ENCODE measurements at regions not wholly inside any gene's neighbourhood (a gene's known extent, or its start where the extent isn't known, plus 50 kb on each side); places are given as distances from the start of the nearest gene placed in this dataset.
"Not testable (repeated sequence)": the region's sequence is repeated elsewhere in the genome, so short reads cannot be mapped to it uniquely, and the experiment has no call there.

GRCh38 chr14:106733771-106734170 lies 1207.4 kb downstream of the TMEM121 start:
- intact Hi-C loops (cut with DNase I), result no loop called here
- ATAC-seq (ENCODE audit: poor library complexity) (no peak), DNase-seq (no peak)

GRCh38 chr14:106737021-106737420 lies 1210.6 kb downstream of the TMEM121 start:
- DNase-seq (no peak), ATAC-seq (ENCODE audit: poor library complexity) (no peak)
- intact Hi-C loops (cut with DNase I), result no loop called here

- no peak for ATAC-seq (ENCODE audit: poor library complexity)
- DNase-seq, result no peak
- intact Hi-C loops (cut with DNase I), result no loop called here
These were observed 1211.7 kb downstream of the TMEM121 start for GRCh38 chr14:106738075-106738474.

- DNase-seq; intact Hi-C loops (cut with DNase I); ATAC-seq (ENCODE audit: poor library complexity): not testable (repeated sequence)
These were observed 1212.3 kb downstream of the TMEM121 start for GRCh38 chr14:106738598-106739258.

DNA sequence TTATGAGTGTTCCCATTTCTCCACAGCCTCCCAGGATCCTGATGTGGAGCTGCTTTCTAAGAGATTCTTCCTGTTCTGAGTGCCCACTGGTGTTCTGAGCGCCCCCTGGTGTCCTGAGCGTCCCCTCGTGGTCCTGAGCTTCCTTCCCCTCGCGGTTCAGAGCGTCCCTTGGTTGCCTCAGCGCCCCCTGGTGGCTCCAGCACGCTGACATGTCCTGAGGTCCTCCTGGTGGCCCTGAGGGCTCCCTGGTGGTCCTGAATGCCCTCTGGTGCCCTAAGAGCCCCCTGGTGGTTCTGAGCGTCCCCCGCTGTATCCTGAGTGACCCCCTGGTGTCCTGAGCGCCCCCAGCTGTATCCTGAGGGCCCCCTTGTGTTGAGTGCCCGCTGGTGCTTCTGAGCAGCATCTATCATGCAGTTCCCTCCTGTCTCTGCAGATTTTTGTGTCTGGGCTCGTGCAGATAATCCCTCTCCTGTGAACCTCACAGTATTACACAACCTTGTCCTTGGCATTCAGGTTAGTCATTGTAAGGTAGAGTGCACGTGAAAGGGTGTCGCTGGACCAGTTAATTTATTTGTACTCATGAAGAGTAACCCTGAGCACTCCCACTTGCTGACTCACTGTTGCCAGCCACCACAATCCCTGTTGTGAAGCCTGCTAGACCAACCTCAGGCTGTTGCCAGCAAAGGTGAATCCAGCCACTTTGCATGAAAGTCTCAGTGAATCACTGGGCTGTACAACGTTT lies 1214.9 kb downstream of the TMEM121 start:
- intact Hi-C loops (cut with DNase I); DNase-seq; ATAC-seq (ENCODE audit: poor library complexity): not testable (repeated sequence)

DNA sequence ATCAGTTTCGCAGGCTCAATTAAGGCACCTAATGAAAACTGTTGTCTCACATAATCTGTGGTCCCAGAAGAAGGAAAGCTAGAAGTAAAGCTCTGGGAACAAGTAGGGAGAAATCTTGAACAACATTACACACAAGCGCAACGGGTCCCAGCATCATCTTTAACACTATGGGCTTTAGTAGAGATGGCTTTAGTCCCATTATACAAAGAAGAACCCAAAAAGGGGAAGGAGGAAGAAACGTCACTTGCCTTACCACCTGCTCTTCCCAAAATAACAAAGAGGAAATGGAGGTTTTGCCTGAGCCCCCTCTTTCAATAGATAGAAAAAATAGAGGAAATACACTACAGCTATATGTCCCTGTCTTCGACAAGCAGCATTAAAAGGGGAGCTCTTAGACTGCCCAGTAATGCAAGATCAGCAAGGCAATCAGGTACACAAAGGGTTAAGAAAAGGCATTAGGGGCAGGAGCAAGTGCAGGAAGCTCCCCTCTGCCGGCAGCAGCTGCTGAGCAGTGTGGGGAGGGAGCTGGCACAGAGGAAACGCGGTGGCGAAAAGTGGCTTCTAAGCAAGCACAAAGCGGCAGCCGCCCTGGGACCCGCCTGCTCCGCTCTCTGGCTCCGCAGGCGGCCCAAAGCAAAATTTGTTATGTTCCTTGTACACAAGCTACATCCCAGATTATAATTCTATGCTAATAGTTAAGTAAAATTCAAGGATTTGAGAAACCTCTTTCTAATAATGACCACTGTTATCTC lies 1218.8 kb downstream of the TMEM121 start:
- intact Hi-C loops (cut with DNase I); ATAC-seq (ENCODE audit: poor library complexity); DNase-seq: not testable (repeated sequence)

DNA sequence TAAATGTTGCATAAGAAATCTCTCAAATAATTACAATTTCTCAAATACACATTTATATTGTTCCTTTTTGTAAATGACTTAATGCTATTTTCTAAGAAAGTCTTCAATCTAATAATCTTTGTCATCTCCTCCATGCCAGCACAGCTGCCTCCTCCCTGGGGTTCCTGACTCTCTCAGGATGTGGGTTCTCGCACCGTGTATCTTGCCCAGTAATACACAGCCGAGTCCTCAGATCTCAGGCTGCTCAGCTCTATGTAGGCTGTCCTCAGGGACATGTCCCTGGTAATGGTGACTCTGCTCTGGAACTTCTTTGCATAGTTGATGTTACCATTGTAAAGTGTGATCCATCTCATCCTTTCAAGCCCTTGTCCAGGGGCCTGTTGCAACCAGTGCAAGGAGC lies 1223.7 kb downstream of the TMEM121 start:
- intact Hi-C loops (cut with DNase I); ATAC-seq (ENCODE audit: poor library complexity); DNase-seq: not testable (repeated sequence)

DNA sequence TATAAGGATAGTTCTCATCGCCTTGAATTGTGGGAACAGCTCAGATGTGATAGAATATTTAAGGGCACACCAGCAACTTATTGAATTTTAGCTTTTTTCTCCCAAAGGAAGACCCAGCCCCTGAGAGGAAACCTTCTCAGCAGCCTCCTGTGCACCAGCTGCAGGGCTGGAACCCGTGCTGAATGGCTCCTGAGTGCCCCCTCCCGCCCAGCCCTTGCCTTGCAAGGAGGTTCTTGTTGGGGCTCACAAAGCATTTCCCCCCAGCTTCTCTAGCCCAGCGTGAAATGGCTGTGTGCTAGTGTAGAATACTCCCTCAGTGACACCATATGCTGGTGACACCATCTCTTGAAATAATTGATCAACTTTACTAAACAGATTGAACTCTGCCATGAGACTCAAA lies 1227.4 kb downstream of the TMEM121 start:
- ATAC-seq (ENCODE audit: poor library complexity); DNase-seq; intact Hi-C loops (cut with DNase I): not testable (repeated sequence)

DNA sequence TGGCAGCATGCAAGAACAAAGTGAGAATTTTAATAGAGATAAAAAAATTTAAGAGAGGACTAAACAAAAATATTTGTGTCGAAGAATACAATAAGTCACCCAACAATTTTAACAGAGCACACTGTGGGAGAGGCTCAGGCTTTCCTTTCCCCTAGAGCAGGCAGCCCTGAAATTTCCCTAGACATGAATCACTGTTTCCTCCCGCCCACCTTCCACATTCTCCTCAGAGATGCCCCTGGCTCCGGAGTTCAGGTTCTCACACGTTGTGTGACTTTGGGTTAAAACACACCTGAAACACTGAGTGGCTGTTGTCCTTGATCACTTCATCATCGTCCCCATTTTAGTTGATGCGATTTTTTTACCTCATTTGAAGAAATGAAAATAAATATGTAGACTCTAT lies 1231.1 kb downstream of the TMEM121 start:
- ATAC-seq (ENCODE audit: poor library complexity); intact Hi-C loops (cut with DNase I): not testable (repeated sequence)

GRCh38 chr14:106761886-106762816 lies 1235.8 kb downstream of the TMEM121 start:
- not testable (repeated sequence) for DNase-seq

More for the DNA sequence above, 1231.1 kb downstream of the TMEM121 start:
- not testable (repeated sequence) for DNase-seq

DNA sequence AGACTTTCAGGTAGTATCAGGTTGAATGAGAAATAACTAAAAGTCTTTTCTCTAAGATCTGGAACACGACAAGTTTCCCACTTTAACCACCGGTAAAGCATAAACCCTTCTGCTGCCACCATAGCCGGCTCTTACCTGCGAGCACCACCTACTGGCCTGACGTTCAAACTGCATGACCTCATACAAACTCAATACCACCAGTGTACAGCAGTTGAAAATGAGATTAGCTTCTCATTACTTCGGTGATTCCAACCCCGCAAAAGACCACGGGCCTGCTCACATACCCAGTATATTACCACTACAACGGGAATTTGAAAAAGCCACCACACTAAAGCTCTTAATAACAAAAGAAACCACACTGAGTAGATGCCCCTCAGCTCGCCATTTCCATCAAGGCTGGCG lies 1238.6 kb downstream of the TMEM121 start:
- peak; percentile 68 for ATAC-seq (ENCODE audit: poor library complexity)
- intact Hi-C loops (cut with DNase I); DNase-seq: not testable (repeated sequence)

More at GRCh38 chr14:106761886-106762816, 1235.8 kb downstream of the TMEM121 start:
- intact Hi-C loops (cut with DNase I); ATAC-seq (ENCODE audit: poor library complexity): not testable (repeated sequence)

DNA sequence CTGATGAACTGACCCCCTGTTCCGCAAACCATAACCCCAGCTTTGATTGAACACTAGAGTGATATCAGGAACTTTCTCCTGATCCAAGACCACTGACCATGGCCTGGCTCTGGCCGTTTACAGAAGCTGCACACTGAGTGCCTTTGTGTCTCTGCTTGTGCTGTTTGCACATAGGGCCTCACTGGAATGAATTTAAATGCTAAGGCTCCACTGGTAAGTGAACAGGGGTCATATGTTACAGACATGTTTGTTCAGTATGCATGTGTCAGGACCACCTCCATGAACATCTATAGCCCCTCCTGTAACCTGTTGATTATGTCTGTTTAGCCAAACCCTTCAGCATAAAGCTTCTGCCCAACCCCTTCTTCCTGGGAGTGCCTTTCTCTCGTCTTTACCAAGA lies 1239.8 kb downstream of the TMEM121 start:
- DNase-seq, result no peak
- intact Hi-C loops (cut with DNase I), result no loop called here
- no peak for ATAC-seq (ENCODE audit: poor library complexity)

DNA sequence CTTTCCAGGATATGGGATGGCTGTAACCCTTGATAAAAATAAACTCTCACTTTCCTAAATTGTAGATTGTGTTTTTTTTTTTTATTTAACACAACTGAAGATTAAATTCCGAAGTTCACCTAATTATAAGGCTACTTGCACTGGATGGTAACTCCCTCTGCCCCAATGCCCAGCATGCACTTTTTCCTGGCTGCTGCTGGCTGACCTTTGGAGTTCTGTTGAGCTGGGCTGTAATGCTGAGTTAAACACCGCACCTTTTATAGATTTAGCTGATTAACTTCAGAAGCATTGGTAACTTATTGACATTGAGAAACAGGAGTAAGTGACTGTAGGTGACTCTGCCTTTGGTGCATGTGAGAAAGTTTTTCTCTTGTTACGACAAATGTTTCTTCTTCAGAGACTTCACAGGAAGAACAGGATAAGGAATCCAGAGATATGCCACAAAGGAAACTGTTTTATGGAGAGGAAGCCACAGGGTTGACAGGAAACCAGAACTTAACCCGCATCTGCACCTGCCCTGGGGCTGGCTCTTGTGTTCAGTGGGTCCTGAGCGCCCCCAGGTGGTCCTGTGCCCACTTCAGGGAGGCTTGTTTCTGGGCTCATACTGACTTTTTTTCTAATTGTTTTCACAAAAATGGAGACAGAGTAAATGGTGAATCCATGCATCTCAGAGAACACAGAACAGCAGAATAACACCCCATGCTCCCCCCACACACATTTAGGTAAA lies 1240.3 kb downstream of the TMEM121 start:
- DNase-seq; intact Hi-C loops (cut with DNase I); ATAC-seq (ENCODE audit: poor library complexity): not testable (repeated sequence)

GRCh38 chr14:106768230-106768629 lies 1241.8 kb downstream of the TMEM121 start:
- intact Hi-C loops (cut with DNase I); ATAC-seq (ENCODE audit: poor library complexity); DNase-seq: not testable (repeated sequence)

DNA sequence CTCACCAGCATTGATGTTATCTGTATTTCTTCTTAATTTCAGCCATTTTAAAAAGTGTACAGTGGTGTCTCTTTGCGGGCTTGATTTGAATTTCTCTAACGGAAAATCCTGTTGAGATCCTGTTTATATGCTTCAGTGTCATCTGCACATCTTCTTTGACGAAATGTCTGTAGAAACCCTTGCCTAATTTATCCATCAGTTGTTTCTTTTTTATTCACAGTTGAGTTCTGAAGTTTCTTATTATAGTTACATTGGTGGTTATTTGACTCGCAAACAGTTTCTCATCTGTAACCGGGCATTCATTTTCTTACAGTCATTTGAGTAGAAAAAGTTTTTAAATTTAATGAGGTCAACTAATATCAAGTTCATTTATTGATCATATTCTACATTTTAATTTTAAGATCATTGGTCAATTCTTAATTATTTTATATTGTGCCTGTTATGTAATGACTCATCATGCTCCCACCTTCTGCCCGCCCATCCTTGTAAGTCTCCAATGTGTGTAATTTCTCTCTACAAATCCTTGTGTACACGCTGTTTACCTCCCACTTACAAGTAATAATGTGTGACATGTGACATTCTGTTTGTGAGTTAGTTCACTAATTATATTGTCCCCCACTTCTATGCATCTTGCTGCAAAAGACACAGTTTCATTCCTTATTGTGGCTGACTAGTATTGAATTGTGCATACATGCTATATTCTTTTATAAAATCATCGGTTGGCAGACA lies 1242.8 kb downstream of the TMEM121 start:
- intact Hi-C loops (cut with DNase I); DNase-seq; ATAC-seq (ENCODE audit: poor library complexity): not testable (repeated sequence)

- DNase-seq; intact Hi-C loops (cut with DNase I); ATAC-seq (ENCODE audit: poor library complexity): not testable (repeated sequence)
These were observed 1243.8 kb downstream of the TMEM121 start for GRCh38 chr14:106770158-106770672.

All from Right ventricle myocardium superior (tissue), 1 donor.